Lower lobe of right lung (tissue), 2 donors: ENCODE measurements at regions not wholly inside any gene's neighbourhood (a gene's known extent, or its start where the extent isn't known, plus 50 kb on each side); places are given as distances from the start of the nearest gene placed in this dataset.

ENCODE experiments used
- ATAC-seq, 2 donors: fragments of 200-7000 bp; cut with Tn5 transposase; one replicate each; pipeline ENCODE4 v1.9.1; 2020 to 2022; ENCODE audit warnings: mild to moderate bottlenecking in 2 of 2, moderate library complexity in 2 of 2
- DNase-seq: peaks from one replicate; pipeline ENCODE4 v3.0.0-alpha.2; 2020
- H3K27ac ChIP-seq: fragments of 200-600 bp; one replicate; pipeline ENCODE4 v1.8.0; 2022
- H3K27me3 ChIP-seq: fragments of 200-600 bp; one replicate; pipeline ENCODE4 v1.8.0; 2022; ENCODE audit warnings: low read depth
- H3K36me3 ChIP-seq: fragments of 200-600 bp; one replicate; pipeline ENCODE4 v1.8.0; 2022; ENCODE audit warnings: mild to moderate bottlenecking
- H3K4me1 ChIP-seq: fragments of 200-600 bp; one replicate; pipeline ENCODE4 v1.8.0; 2022
- H3K4me3 ChIP-seq: fragments of 200-600 bp; one replicate; pipeline ENCODE4 v1.8.0; 2022; ENCODE audit warnings: mild to moderate bottlenecking
- H3K9me3 ChIP-seq: fragments of 200-600 bp; one replicate; pipeline ENCODE4 v1.8.0; 2022
- CTCF ChIP-seq: fragments of 200-600 bp; IDR thresholded peaks from one replicate; pipeline ENCODE4 v1.8.0; 2022; ENCODE audit warnings: antibody characterized with exemption, mild to moderate bottlenecking
- intact Hi-C: fragments of 100-400 bp; cut with DNase I; formaldehyde crosslinking; loops from one replicate; pipeline ENCODE4 v1.11.0; 2022
- donor health status: DM: no; HTN: yes; CAD: no; lungs with severe emphysema.

GRCh38 chr5:89545626-89546025 is 662.6 kb upstream of the MEF2C start:
- no peaks in the 10 kb centered on the region for H3K9me3 ChIP-seq
- ATAC-seq, result no peak
- no peak for TF ChIP-seq CTCF
- intact Hi-C loops, result no loop called here
- H3K36me3 ChIP-seq, result no peaks in the 10 kb centered on the region
- H3K4me3 ChIP-seq, result no peak overlapping the region
- no peak overlapping the region for H3K27ac ChIP-seq
- no peak for DNase-seq
- no peaks in the 10 kb centered on the region for H3K27me3 ChIP-seq
- no peaks in the 10 kb centered on the region for H3K4me1 ChIP-seq

GRCh38 chr5:89545076-89545475 is 662.1 kb upstream of the MEF2C start:
- Histone ChIP-seq H3K4me1 (no peaks in the 10 kb centered on the region), H3K27ac (no peak overlapping the region), H3K36me3 (no peaks in the 10 kb centered on the region), H3K4me3 (no peak overlapping the region), H3K9me3 (no peaks in the 10 kb centered on the region), H3K27me3 (no peaks in the 10 kb centered on the region)
- DNase-seq (no peak), ATAC-seq (no peak)
- TF ChIP-seq CTCF, result no peak
- intact Hi-C loops, result no loop called here

- no peak overlapping the region for H3K4me3 ChIP-seq
- no peaks in the 10 kb centered on the region for H3K36me3 ChIP-seq
- H3K27ac ChIP-seq, result no peak overlapping the region
- intact Hi-C loops, result no loop called here
- H3K9me3 ChIP-seq, result no peaks in the 10 kb centered on the region
- ATAC-seq (no peak), DNase-seq (no peak)
- H3K4me1 ChIP-seq, result no peaks in the 10 kb centered on the region
- no peak for TF ChIP-seq CTCF
- no peaks in the 10 kb centered on the region for H3K27me3 ChIP-seq
Observed at GRCh38 chr5:89542736-89543135, 659.8 kb upstream of the MEF2C start.

- Histone ChIP-seq H3K9me3 (no peaks in the 10 kb centered on the region), H3K36me3 (no peaks in the 10 kb centered on the region), H3K27me3 (no peaks in the 10 kb centered on the region), H3K4me1 (no peaks in the 10 kb centered on the region), H3K4me3 (no peak overlapping the region), H3K27ac (no peak overlapping the region)
- intact Hi-C loops, result no loop called here
- ATAC-seq (no peak), DNase-seq (no peak)
- TF ChIP-seq CTCF, result no peak
Observed at GRCh38 chr5:89537800-89538199, 654.8 kb upstream of the MEF2C start.

- Histone ChIP-seq H3K27ac (no peak overlapping the region), H3K4me1 (no peaks in the 10 kb centered on the region), H3K9me3 (no peaks in the 10 kb centered on the region), H3K36me3 (no peaks in the 10 kb centered on the region), H3K27me3 (no peaks in the 10 kb centered on the region), H3K4me3 (no peak overlapping the region)
- DNase-seq (no peak), ATAC-seq (no peak)
- intact Hi-C loops, result no loop called here
- TF ChIP-seq CTCF, result no peak
Observed at GRCh38 chr5:89536020-89536419, 653.0 kb upstream of the MEF2C start.

GRCh38 chr5:89535411-89535810 is 652.4 kb upstream of the MEF2C start:
- H3K36me3 ChIP-seq, result no peaks in the 10 kb centered on the region
- no peaks in the 10 kb centered on the region for H3K4me1 ChIP-seq

More at GRCh38 chr5:89535411-89535810, 652.4 kb upstream of the MEF2C start:
- H3K4me3 ChIP-seq, result no peak overlapping the region
- no peaks in the 10 kb centered on the region for H3K27me3 ChIP-seq
- no peak for TF ChIP-seq CTCF
- DNase-seq (no peak), ATAC-seq (no peak)
- intact Hi-C loops, result no loop called here
- no peaks in the 10 kb centered on the region for H3K9me3 ChIP-seq
- H3K27ac ChIP-seq, result no peak overlapping the region
